ENCODE measurements at regions not wholly inside any gene's neighbourhood (a gene's known extent, or its start where the extent isn't known, plus 50 kb on each side); places are given as distances from the start of the nearest gene placed in this dataset.

DNA sequence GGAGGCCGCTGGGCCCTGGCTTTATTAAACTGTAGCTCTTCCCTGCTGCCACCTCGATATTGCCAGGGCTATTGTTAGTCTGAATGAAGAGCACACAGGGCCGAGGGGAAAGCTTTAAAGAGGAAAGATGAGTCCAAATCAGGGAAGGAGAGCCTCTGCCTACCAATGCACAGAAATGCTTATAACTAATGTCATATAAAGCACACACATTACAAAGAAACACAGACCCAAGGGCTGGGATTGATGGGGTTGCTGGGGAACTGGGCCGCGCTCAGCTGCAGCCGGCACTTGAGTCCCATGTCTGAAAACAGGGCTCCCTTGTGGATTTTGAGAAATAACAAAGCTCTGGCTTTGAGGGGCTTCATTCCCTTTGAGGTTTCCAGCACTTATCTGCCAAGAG, 232.6 kb downstream of the CD83 start:
- ATAC-seq (no peak), DNase-seq (ENCODE audit: low spot score) (no peak)
- Mint-ChIP-seq H3K27me3 (ENCODE audit: insufficient read depth, low read depth, poor library complexity) (peaks cover 2% of the 10 kb centered on the region), H3K4me3 (no peak overlapping the region), H3K27ac (no peak overlapping the region), H3K9me3 (peaks cover 13% of the 10 kb centered on the region), H3K36me3 (ENCODE audit: low read depth) (peaks cover 4% of the 10 kb centered on the region; the same call in 1 of the 3 replicates), H3K4me1 (peaks cover 11% of the 10 kb centered on the region)
- Histone ChIP-seq H3K4me2 (no peak overlapping the region), H3K27ac (ENCODE audit: low read depth) (no peak overlapping the region), H3K9me2 (ENCODE audit: insufficient read depth) (peaks cover 10% of the 10 kb centered on the region), H3K79me2 (replicated peaks; ENCODE audit: insufficient read depth) (no peaks in the 10 kb centered on the region), H3K4me3 (no peak overlapping the region), H3K36me3 (ENCODE audit: insufficient read depth) (no peaks in the 10 kb centered on the region), H4K20me1 (replicated peaks; ENCODE audit: insufficient read depth) (no peaks in the 10 kb centered on the region), H2AFZ (peak overlapping the region; percentile 28; the same call in 1 of the 2 replicates), H3F3A (replicated peaks; ENCODE audit: low read depth) (no peaks in the 10 kb centered on the region), H3K27me3 (ENCODE audit: insufficient read depth) (no peaks in the 10 kb centered on the region), H3K4me1 (ENCODE audit: insufficient read depth) (0 out of 2 replicates have a peak, but pooled peaks cover 2% of the 10 kb centered on the region)
- TF ChIP-seq STAT1 (IDR thresholded peaks at IDR 0.05; ENCODE audit: unreplicated experiment) (no peak), ETS1 (IDR thresholded peaks at IDR 0.05) (no peak), ZNF331 (CRISPR knock-in tag; IDR thresholded peaks at IDR 0.05; ENCODE audit: low read depth) (no peak), POLR2AphosphoS5 (IDR thresholded peaks at IDR 0.05; ENCODE audit: low read depth) (no peak), ZNF114 (CRISPR knock-in tag; IDR thresholded peaks at IDR 0.05) (no peak), CTCF (conservative IDR thresholded peaks at IDR 0.05; ENCODE audit: low read depth in 2 of 2) (no peak), REST (IDR thresholded peaks at IDR 0.05; ENCODE audit: unreplicated experiment) (no peak), NANOG (IDR thresholded peaks at IDR 0.05; ENCODE audit: borderline replicate concordance) (no peak), EZH2 (IDR thresholded peaks at IDR 0.05; ENCODE audit: low read depth, unreplicated experiment) (no peak), JUNB (IDR thresholded peaks at IDR 0.05; ENCODE audit: unreplicated experiment) (no peak), CREB1 (CRISPR knock-in tag; IDR thresholded peaks at IDR 0.05; ENCODE audit: low read depth) (no peak), EZH2phosphoT487 (IDR thresholded peaks at IDR 0.05; ENCODE audit: unreplicated experiment) (no peak)
- TF ChIP-seq, protein P1, sequence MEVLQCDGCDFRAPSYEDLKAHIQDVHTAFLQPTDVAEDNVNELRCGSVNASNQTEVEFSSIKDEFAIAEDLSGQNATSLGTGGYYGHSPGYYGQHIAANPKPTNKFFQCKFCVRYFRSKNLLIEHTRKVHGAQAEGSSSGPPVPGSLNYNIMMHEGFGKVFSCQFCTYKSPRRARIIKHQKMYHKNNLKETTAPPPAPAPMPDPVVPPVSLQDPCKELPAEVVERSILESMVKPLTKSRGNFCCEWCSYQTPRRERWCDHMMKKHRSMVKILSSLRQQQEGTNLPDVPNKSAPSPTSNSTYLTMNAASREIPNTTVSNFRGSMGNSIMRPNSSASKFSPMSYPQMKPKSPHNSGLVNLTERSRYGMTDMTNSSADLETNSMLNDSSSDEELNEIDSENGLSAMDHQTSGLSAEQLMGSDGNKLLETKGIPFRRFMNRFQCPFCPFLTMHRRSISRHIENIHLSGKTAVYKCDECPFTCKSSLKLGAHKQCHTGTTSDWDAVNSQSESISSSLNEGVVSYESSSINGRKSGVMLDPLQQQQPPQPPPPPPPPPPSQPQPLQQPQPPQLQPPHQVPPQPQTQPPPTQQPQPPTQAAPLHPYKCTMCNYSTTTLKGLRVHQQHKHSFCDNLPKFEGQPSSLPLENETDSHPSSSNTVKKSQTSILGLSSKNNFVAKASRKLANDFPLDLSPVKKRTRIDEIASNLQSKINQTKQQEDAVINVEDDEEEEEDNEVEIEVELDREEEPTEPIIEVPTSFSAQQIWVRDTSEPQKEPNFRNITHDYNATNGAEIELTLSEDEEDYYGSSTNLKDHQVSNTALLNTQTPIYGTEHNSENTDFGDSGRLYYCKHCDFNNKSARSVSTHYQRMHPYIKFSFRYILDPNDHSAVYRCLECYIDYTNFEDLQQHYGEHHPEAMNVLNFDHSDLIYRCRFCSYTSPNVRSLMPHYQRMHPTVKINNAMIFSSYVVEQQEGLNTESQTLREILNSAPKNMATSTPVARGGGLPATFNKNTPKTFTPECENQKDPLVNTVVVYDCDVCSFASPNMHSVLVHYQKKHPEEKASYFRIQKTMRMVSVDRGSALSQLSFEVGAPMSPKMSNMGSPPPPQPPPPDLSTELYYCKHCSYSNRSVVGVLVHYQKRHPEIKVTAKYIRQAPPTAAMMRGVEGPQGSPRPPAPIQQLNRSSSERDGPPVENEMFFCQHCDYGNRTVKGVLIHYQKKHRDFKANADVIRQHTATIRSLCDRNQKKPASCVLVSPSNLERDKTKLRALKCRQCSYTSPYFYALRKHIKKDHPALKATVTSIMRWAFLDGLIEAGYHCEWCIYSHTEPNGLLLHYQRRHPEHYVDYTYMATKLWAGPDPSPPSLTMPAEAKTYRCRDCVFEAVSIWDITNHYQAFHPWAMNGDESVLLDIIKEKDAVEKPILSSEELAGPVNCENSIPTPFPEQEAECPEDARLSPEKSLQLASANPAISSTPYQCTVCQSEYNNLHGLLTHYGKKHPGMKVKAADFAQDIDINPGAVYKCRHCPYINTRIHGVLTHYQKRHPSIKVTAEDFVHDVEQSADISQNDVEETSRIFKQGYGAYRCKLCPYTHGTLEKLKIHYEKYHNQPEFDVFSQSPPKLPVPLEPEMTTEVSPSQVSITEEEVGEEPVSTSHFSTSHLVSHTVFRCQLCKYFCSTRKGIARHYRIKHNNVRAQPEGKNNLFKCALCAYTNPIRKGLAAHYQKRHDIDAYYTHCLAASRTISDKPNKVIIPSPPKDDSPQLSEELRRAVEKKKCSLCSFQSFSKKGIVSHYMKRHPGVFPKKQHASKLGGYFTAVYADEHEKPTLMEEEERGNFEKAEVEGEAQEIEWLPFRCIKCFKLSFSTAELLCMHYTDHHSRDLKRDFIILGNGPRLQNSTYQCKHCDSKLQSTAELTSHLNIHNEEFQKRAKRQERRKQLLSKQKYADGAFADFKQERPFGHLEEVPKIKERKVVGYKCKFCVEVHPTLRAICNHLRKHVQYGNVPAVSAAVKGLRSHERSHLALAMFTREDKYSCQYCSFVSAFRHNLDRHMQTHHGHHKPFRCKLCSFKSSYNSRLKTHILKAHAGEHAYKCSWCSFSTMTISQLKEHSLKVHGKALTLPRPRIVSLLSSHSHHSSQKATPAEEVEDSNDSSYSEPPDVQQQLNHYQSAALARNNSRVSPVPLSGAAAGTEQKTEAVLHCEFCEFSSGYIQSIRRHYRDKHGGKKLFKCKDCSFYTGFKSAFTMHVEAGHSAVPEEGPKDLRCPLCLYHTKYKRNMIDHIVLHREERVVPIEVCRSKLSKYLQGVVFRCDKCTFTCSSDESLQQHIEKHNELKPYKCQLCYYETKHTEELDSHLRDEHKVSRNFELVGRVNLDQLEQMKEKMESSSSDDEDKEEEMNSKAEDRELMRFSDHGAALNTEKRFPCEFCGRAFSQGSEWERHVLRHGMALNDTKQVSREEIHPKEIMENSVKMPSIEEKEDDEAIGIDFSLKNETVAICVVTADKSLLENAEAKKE (CRISPR knock-in tag; IDR thresholded peaks at IDR 0.05): no peak
